ENCODE measurements at regions not wholly inside any gene's neighbourhood (a gene's known extent, or its start where the extent isn't known, plus 50 kb on each side); places are given as distances from the start of the nearest gene placed in this dataset.

GRCh38 chr12:124719231-124719630 is 144.4 kb downstream of the SCARB1 start (continued):
- TF ChIP-seq IRF1 (CRISPR knock-in tag; IDR thresholded peaks at IDR 0.05) (no peak), ZNF317 (CRISPR knock-in tag; IDR thresholded peaks at IDR 0.05; ENCODE audit: borderline replicate concordance, low read depth) (no peak), CTCF (IDR thresholded peaks at IDR 0.05) (no peak), TCF7 (CRISPR knock-in tag; IDR thresholded peaks at IDR 0.05; ENCODE audit: low read depth) (no peak), TP53 (CRISPR knock-in tag; IDR thresholded peaks at IDR 0.05) (no peak), ZNF121 (CRISPR knock-in tag; IDR thresholded peaks at IDR 0.05) (no peak)
- TF ChIP-seq, protein P1, sequence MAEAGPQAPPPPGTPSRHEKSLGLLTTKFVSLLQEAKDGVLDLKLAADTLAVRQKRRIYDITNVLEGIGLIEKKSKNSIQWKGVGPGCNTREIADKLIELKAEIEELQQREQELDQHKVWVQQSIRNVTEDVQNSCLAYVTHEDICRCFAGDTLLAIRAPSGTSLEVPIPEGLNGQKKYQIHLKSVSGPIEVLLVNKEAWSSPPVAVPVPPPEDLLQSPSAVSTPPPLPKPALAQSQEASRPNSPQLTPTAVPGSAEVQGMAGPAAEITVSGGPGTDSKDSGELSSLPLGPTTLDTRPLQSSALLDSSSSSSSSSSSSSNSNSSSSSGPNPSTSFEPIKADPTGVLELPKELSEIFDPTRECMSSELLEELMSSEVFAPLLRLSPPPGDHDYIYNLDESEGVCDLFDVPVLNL (CRISPR knock-in tag; IDR thresholded peaks at IDR 0.05; ENCODE audit: borderline replicate concordance, low read depth), result no peak

GRCh38 chr12:124718458-124718857 is 145.2 kb downstream of the SCARB1 start:
- POLR2A ChIA-PET, result no interaction called here
- Mint-ChIP-seq H3K9me3 (peaks cover 4% of the 10 kb centered on the region; the same call in 1 of the 2 replicates), H3K27ac (no peak overlapping the region), H3K4me3 (no peak overlapping the region), H3K27me3 (ENCODE audit: low read depth) (no peaks in the 10 kb centered on the region), H3K4me1 (peaks cover 5% of the 10 kb centered on the region), H3K36me3 (no peaks in the 10 kb centered on the region)
- ATAC-seq (no peak), DNase-seq (ENCODE audit: low spot score) (no peak)
- TF ChIP-seq, protein P2, sequence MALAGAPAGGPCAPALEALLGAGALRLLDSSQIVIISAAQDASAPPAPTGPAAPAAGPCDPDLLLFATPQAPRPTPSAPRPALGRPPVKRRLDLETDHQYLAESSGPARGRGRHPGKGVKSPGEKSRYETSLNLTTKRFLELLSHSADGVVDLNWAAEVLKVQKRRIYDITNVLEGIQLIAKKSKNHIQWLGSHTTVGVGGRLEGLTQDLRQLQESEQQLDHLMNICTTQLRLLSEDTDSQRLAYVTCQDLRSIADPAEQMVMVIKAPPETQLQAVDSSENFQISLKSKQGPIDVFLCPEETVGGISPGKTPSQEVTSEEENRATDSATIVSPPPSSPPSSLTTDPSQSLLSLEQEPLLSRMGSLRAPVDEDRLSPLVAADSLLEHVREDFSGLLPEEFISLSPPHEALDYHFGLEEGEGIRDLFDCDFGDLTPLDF (CRISPR knock-in tag; IDR thresholded peaks at IDR 0.05), result no peak
- no peak for TF ChIP-seq ZNF281 (CRISPR knock-in tag; IDR thresholded peaks at IDR 0.05)
- no peak for TF ChIP-seq MLX (CRISPR knock-in tag; IDR thresholded peaks at IDR 0.05)
- no peak for TF ChIP-seq GABPB1 (CRISPR knock-in tag; IDR thresholded peaks at IDR 0.05)
- CTCF ChIA-PET, result no interaction called here

DNA sequence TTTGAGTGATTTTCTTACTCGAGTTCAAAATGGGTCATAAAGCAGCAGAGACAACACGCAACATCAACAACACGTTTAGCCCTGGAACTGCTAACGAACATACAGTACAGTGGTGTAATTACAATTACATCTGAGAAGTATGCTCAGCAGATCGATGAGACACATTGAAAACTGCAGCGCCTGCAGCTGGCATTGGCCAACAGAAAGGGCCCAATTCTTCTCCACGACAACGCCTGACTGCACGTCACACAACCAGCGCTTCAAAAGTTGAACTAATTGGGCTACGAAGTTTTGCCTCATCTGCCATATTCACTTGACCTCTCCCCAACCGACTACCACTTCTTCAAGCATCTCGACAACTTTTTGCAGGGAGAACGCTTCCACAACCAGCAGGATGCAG is 145.6 kb downstream of the SCARB1 start:
- Mint-ChIP-seq H3K4me3 (no peak overlapping the region), H3K36me3 (no peaks in the 10 kb centered on the region), H3K4me1 (peaks cover 5% of the 10 kb centered on the region), H3K27me3 (ENCODE audit: low read depth) (no peaks in the 10 kb centered on the region), H3K27ac (no peak overlapping the region), H3K9me3 (peaks cover under 1% of the 10 kb centered on the region; the same call in 1 of the 2 replicates)
- TF ChIP-seq, protein P3, sequence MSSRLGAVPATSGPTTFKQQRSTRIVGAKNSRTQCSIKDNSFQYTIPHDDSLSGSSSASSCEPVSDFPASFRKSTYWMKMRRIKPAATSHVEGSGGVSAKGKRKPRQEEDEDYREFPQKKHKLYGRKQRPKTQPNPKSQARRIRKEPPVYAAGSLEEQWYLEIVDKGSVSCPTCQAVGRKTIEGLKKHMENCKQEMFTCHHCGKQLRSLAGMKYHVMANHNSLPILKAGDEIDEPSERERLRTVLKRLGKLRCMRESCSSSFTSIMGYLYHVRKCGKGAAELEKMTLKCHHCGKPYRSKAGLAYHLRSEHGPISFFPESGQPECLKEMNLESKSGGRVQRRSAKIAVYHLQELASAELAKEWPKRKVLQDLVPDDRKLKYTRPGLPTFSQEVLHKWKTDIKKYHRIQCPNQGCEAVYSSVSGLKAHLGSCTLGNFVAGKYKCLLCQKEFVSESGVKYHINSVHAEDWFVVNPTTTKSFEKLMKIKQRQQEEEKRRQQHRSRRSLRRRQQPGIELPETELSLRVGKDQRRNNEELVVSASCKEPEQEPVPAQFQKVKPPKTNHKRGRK (CRISPR knock-in tag; IDR thresholded peaks at IDR 0.05; ENCODE audit: borderline replicate concordance), result no peak
- TF ChIP-seq IRF1 (CRISPR knock-in tag; IDR thresholded peaks at IDR 0.05) (no peak), GRHL2 (CRISPR knock-in tag; IDR thresholded peaks at IDR 0.05; ENCODE audit: insufficient replicate concordance, severe bottlenecking) (no peak), ZNF281 (CRISPR knock-in tag; IDR thresholded peaks at IDR 0.05) (no peak), RORB (CRISPR knock-in tag; IDR thresholded peaks at IDR 0.05) (no peak)
- POLR2A ChIA-PET, result no interaction called here
- no peak for ATAC-seq
- CTCF ChIA-PET, result no interaction called here
- no peak for DNase-seq (ENCODE audit: low spot score)

Measured in WTC11 (cell line).